ENCODE measurements at regions not wholly inside any gene's neighbourhood (a gene's known extent, or its start where the extent isn't known, plus 50 kb on each side); places are given as distances from the start of the nearest gene placed in this dataset.
"Not testable (repeated sequence)": the region's sequence is repeated elsewhere in the genome, so short reads cannot be mapped to it uniquely, and the experiment has no call there.

- Histone ChIP-seq H3K4me3 (no peak overlapping the region), H3K27ac (no peak overlapping the region)
- TF ChIP-seq CTCF (IDR thresholded peaks at IDR 0.05): no peak
- DNase-seq (ENCODE audit: low spot score): no peak
These were observed 716.4 kb upstream of the CHAC2 start for GRCh38 chr2:53051157-53051556.

GRCh38 chr2:53040536-53041229 is 726.9 kb upstream of the CHAC2 start:
- no peak for DNase-seq (ENCODE audit: low spot score)
- Histone ChIP-seq H3K4me3 (no peak overlapping the region), H3K27ac (no peak overlapping the region)
- no peak for TF ChIP-seq CTCF (IDR thresholded peaks at IDR 0.05)

GRCh38 chr2:53036196-53036595 is 731.4 kb upstream of the CHAC2 start:
- H3K4me3 ChIP-seq: no peak overlapping the region
- no peak for DNase-seq (ENCODE audit: low spot score)
- TF ChIP-seq CTCF (IDR thresholded peaks at IDR 0.05): no peak
- H3K27ac ChIP-seq: no peak overlapping the region

- H3K4me3 ChIP-seq: no peak overlapping the region
- no peak for DNase-seq (ENCODE audit: low spot score)
- H3K27ac ChIP-seq: no peak overlapping the region
- no peak for TF ChIP-seq CTCF (IDR thresholded peaks at IDR 0.05)
These were observed 732.5 kb upstream of the CHAC2 start for GRCh38 chr2:53035153-53035552.

- no peak for DNase-seq (ENCODE audit: low spot score)
- no peak overlapping the region for H3K27ac ChIP-seq
- TF ChIP-seq CTCF (IDR thresholded peaks at IDR 0.05): no peak
- H3K4me3 ChIP-seq: no peak overlapping the region
These were observed 734.2 kb upstream of the CHAC2 start for GRCh38 chr2:53033411-53033810.

GRCh38 chr2:53028746-53029423 is 738.7 kb upstream of the CHAC2 start:
- Histone ChIP-seq H3K27ac (no peak overlapping the region), H3K4me3 (no peak overlapping the region)
- no peak for TF ChIP-seq CTCF (IDR thresholded peaks at IDR 0.05)
- DNase-seq (ENCODE audit: low spot score): no peak

GRCh38 chr2:53028225-53028624 is 739.4 kb upstream of the CHAC2 start:
- no peak for DNase-seq (ENCODE audit: low spot score)
- Histone ChIP-seq H3K4me3 (no peak overlapping the region), H3K27ac (no peak overlapping the region)
- TF ChIP-seq CTCF (IDR thresholded peaks at IDR 0.05): no peak

- H3K27ac ChIP-seq; DNase-seq (ENCODE audit: low spot score); H3K4me3 ChIP-seq: not testable (repeated sequence)
These were observed 745.4 kb upstream of the CHAC2 start for GRCh38 chr2:53022248-53022647.
